ENCODE measurements at regions not wholly inside any gene's neighbourhood (a gene's known extent, or its start where the extent isn't known, plus 50 kb on each side); places are given as distances from the start of the nearest gene placed in this dataset.

DNA sequence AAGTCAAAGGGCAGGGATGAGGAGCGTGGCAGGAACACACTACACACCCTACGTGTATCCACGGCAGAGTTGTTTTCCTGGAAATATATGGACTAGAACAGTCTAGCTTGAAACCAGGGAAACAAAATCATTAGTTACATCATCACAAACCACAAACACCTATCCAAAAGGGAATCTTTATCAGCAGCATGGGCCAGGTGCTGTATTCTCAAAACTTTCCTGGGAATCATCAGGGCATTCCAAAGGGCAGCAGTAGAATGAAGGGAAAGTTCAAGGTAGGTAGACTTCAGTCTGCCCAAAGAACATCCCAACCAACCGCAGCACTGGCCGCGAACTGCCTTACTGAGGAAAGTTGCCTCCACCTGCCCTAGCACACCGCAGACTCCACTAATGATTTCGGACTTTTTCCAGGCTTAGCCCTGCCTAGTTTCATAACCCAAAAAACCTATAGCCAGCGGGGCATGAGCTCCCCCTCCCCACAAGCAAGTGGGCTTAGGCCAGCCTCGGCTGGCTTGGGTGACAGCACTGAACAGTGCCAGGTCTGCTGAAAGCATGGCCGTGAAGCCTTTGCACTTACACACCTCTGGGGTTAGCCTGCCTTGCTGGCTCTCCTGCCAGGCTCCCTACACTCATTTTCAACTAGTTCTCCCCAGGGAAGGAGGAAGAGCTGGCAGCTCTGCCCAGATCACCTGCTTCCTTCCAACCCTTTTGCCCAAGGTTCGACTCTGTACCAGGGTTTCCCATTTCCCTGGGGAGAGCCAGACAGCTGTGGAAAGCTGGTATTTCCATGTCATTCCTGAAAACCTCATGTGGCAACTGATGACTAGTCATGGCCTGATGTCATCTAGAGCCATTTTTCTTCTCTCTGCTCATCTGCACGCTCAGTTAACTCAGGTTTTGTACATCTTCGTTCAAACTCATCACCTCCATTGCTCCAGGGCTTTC is 77.3 kb upstream of the UBAC2 start:
- no peak for DNase-seq (ENCODE audit: low read depth in 2 of 2)

DNA sequence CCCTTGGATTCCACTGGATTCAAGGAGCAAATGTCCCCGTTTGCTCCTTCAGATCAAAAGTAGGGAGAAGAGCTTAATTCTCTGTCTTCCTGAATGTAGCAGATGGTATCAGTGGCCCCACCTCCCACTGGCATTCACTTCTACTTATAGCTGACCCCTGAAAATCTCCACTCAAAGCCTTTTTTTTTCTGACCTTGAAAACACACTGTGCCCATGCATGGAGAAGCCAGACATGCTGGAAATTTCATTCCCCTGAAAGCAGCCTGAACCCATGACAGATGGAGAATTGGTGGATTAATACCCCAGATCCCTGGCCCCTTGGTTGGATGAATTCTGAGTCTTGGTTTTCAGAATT is 76.6 kb upstream of the UBAC2 start:
- DNase-seq (ENCODE audit: low read depth in 2 of 2): no peak

DNA sequence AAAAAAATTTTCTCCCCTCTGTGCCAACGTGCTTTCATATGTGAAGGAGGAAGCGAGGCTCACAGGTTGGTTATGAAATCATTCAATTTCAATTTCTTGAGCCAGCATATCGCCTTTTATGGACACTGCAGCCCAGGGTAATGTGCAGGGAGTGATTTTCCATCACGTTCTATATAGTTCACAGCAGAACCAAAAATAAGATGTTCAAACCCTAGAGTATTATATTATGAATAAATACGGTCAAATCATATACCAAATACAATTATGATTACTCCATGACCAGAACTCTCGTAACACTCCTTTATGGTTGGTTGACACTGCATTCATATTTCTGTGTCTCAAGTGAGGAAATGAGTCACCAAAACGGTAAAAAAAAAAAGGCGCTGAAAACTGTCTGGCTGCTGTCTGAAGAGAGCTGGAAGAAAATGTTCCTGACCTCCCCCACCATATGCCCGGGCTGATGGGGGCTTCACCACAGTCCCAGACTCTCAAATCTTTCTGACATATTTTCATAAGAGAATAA is 75.8 kb upstream of the UBAC2 start:
- no peak for DNase-seq (ENCODE audit: low read depth in 2 of 2)

DNA sequence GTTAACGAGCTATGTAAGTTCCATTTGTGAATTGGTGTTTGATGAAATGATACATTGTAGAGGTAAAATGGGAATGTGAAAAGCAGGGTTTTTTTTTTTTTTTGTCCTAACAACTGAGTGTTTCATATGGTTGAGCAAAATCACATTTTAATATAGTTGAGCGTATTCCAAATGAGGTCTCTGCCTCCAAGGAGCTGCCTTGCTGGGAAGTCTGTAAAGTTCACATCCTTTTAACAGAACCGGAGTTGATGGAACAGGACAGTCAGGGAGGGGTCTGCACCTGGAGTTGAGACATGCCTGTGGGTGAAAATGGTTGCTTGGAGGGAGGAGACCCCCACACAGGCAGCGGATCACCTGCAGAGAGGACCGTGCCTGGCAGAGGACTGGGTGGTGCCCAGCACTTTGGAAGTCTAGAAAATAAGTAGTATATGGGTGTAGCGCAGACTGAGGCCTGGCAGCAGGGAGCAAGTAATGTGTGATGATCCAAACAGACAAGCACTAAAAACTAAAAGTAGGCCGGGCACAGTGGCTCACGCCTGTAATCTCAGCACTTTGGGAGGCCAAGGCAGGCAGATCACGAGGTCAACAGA is 75.2 kb upstream of the UBAC2 start:
- no peak for DNase-seq (ENCODE audit: low read depth in 2 of 2)

DNA sequence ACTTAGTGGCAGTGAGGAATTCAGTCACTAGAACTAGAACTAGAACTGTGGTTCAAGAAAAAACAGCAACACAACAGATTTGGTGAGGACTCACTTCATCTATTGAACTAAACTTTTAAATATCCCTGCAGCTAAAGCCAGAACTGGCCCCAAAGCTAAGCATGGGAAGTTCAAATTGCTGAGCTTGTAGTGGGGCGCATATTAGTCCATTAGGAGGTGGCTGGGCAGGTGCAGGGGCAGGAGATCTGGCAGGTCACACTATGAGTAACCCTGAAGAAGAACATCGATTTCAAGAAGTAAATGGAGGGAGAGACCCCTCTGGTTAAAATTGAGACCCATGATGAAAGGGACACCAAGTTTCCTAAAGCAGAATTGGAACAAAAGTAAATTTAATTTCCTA is 73.8 kb upstream of the UBAC2 start:
- DNase-seq (ENCODE audit: low read depth in 2 of 2): no peak

DNA sequence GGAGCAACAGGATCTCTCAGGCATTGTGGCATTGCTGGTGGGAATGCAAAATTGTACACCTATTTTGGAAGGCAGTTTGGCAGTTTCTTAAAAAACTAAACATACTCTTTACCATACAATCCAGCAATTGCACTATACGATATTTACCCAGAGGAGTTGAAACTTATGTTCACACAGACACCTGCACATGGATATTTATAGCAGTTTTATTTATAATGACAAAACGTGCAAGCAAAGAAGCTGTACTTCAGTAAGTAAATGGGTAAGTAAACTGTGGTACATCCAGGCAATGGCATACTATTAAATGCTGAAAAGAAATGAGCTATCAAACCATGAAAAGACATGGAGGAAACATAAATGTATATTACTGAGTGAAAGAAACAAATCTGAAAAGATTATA is 71.6 kb upstream of the UBAC2 start:
- DNase-seq (ENCODE audit: low read depth in 2 of 2): no peak

DNA sequence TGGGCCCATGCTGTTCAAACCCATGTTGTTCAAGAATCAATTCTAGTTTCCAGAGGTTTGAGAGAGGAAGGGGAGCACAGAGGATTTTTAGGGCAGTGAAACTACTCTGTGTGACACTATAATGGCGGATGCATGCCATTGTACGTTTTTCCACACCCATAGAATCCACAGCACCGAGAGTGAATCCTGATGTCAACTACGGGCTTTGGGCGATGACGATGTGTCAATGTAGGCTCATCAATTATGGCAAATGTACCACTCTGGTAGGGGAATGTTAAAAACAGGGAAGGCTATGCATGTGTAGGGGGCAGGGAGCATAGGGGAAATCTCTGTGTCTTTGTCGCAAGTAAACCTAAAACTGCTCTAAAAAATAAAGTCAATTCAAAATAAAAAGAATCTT is 70.7 kb upstream of the UBAC2 start:
- no peak for DNase-seq (ENCODE audit: low read depth in 2 of 2)

DNA sequence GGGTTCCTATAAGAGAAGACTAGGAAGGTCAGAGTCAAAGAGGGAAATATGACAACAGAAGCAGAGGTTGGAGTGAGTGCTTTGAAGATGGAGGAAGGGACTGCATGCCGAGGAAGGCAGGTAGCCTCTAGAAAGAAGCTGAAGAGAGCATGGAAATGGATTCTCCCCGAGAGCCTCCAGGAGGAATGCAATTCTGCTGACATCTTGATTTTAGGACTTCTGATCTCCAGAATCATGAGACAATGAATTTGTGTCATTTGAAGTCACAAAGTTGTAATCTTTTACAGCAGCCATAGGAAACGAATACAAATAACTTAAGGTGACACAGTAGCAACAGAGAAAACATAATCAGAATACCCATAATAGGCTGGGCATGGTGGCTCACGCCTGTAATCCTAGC is 69.2 kb upstream of the UBAC2 start:
- no peak for DNase-seq (ENCODE audit: low read depth in 2 of 2)

DNA sequence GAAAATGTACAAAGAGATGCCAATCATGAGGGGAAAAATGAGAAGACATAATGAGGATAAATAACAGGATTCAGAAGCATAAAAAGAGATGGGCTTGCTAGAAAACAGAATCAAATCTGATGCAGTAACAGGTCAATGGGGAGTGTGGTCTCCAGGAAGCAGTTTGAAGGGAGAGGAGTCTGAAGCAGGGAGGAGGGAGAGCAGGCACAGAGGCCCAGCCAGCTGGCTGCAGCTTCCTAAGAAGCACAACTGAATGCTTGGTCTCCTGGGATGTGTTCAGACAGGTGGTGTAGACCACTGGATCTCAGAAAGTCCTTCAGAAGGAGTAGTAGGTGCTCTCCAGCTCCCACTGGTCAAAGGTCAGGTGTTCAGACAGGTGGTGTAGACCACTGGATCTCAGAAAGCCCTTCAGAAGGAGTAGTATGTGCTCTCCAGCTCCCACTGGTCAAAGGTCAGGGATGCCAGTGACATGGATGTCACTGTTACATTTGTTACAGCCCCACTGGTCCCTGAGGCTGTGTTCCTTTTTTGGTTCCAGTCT is 68.3 kb upstream of the UBAC2 start:
- DNase-seq (ENCODE audit: low read depth in 2 of 2): no peak

DNA sequence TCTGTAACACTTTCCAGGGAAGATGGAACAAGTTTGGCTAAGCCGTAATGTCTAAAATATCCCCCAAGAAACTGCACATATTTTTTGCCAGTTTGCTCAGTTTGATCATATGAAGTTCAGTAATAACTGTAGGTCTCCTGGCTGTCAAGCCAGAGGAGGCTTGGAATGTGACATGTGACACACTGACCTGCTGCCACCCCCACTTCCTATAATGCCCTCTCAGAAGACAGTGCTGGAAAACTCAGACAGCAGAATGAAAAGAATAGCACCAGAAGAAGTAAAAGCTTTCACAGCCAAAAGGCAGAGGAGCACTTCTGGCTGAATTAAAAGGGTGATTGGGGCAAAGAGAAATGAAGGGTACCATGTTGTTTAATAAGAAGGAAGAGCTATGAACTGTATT is 67.4 kb upstream of the UBAC2 start:
- no peak for DNase-seq (ENCODE audit: low read depth in 2 of 2)

DNA sequence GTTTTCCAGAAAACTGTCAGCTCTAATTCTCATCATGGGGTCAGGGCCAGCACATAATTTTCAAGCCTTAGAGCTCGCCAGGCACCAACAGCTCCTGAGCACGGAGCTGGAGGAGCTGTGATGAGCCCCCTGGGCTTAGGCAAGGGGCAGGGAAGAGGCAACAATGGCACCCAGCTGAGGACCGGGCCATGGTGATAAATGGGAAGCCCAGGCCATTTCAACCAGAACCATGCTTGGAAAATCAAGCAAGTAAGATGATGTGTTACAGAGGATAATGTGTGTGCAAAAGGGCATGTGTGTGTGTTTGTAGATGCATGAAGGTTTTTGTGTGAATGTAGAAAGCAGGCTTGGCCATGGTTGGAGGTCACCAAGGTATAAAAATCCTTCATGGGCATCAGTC is 66.8 kb upstream of the UBAC2 start:
- no peak for DNase-seq (ENCODE audit: low read depth in 2 of 2)

DNA sequence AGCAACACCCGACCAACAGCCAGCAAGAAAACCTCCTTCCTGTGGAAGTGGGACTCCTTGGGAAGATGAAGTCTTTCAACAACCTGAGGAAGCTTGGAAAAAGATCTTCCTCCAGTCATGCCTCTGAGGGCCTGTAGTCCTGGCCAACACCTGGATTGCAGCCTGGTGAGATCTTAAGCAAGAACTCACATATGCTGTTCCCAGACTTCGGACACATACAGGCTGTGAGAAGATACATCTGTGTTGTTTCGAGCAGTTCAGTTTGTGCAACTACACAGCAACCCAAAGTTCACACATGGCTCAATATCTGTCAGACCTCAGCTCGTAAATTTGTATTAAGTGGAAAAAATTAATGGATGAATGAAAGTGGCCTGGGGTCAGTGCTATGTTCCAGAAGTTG is 65.1 kb upstream of the UBAC2 start:
- no peak for DNase-seq (ENCODE audit: low read depth in 2 of 2)

DNA sequence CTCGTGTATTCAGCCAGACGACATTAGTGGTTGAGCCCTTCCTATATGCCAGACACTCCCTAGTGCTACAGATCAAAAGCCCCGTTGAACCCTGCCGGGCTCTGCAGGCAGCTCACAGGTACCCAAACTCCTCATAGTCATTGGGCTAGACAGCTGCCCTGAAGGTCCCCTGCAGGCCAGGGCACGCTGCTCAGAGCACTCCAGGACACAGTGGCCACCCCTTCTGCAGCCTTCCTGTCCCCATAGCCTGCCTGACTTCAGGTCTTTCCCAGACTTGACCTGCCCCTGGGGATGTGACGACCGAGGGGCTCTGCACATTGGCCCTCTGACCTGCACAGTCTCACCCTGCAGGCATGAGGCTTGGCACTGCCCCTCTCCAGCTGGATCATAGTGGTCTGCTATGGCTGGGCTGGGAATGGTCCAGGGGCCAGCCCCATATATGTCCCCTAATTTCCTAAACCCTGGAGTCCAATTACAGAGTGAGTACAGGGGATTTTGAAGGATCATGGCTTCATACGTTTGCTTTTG is 64.2 kb upstream of the UBAC2 start:
- DNase-seq (ENCODE audit: low read depth in 2 of 2): no peak

DNA sequence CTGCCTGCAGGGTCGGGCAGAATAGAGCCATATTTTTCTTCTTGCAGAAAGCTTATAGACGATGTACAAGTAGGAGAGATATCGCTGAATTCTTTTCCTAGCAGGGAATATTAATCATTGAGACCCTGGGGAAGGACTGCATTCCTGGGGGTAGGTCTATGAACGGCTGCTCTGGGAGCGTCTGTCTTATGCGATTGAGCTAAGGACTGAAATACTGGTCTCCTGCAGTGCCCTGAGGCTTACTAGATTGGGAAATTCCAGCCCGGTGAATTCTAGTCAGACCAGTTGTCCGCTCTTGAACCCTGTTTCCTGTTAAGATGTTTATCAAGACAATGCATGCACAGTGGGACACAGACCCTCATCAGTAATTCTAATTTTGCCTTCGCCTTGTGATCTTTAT is 59.8 kb upstream of the UBAC2 start:
- no peak for DNase-seq (ENCODE audit: low read depth in 2 of 2)

DNA sequence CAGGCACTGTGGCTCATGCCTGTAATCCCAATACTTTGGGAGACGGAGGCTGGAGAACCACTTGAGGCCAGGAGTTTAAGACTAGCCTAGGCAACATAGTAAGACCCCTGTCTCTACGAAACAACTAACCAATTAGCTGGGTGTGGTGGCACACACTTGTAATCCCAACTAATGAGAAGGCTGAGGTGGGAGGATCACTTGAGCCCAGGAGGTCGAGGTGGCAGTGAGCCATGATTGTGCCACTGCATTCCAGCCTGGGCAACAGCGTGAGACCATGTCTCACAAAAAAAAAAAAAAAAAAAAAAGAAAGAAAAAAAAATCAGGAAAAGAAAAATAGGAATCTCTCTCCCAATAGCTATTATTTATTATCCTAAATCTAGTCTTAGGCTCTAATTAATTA is 56.8 kb upstream of the UBAC2 start:
- DNase-seq (ENCODE audit: low read depth in 2 of 2): no peak

DNA sequence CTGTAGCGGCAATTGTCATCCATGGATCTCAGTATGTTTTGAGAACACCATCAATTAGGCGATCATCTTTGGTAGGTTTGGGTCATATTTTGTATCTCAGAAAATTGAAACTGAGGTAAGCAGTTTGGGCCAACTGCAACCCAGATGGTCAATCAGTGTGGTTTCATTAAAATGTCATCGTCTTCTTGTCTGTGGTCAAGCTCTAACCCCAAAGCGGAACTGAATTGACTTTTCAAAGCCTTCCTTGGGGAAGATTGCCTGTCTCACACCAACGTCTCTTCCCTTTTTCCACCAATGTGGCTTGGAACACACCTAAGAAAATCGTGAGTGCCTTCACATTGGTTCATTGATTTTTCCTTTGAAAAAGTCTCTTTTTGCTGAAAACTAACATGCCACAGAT is 56.3 kb upstream of the UBAC2 start:
- DNase-seq (ENCODE audit: low read depth in 2 of 2): no peak

DNA sequence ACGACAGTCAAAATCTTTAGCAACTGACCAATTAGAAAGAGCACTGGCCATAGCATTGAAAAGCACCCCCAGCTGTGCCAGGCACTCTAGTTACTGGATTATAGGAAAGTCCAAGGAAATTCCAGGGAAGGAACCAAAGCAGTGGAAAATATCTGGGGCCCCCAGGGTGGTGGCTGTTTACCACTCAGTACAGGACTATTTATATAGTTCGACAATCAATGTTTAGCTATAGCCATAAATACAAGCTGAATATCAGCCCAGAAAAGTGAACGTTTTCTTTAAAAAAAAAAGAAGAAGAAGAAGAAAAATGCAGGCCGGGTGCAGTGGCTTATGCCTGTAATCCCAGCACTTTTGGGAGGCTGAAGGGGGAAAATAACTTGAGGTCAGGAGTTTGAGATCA is 55.2 kb upstream of the UBAC2 start:
- no peak for DNase-seq (ENCODE audit: low read depth in 2 of 2)

DNA sequence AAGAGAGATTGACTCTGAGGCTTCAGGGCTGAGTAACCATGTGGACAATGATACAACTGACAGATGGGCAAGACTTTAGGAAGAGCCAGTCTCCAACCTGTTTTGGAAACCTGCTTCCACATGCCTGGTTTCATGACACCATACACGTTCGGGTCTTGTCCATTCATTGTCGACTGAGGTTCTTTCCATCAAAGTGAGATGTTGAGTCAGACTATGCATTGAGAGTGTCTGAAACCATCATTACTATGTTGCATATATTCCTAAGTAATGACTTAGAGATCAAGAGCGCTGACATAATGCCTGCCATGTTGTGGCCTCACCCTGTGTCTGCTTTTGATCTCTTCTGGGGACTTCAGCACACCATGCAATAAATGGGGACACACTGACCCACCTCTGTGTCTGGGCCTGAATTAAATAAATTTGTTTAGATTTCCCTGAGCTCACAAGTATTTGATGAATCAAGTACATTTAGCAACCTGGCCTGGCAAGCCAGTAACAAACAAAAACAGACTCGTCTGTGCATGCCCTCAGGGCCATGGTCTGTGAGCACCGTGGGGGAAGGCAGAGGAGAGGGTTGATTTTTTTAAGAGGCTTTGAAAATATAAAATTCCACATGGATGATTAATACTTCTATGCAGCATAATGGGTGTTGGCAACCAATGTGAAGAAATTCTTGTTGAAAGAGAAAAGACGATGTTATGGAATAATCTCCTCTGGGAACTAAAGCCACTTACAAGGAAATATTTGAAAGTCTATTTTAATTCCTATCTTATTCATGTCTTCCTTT is 49.9 kb upstream of the UBAC2 start:
- no peak for DNase-seq (ENCODE audit: low read depth in 2 of 2)

All from stimulated activated CD4-positive, alpha-beta T cell treated with anti-CD3 and anti-CD28 coated beads, Interleukin-1b, Interleukin-23, amount 100 ng/mL, for 4 hours (primary cell).